ENCODE measurements at regions not wholly inside any gene's neighbourhood (a gene's known extent, or its start where the extent isn't known, plus 50 kb on each side); places are given as distances from the start of the nearest gene placed in this dataset.

- H3K4me3 ChIP-seq: no peak overlapping the region
- TF ChIP-seq POLR2A (IDR thresholded peaks at IDR 0.05) (no peak), CTCF (IDR thresholded peaks at IDR 0.05 in 8 of 11, conservative IDR thresholded peaks at IDR 0.05 in 3 of 11) (no peak), POLR2AphosphoS5 (IDR thresholded peaks at IDR 0.05) (no peak)
- peaks cover 0 to 3% (median 0%) of the 10 kb centered on the region in 8 donors for H3K9me3 ChIP-seq
- no peaks in the 10 kb centered on the region for H3K4me1 ChIP-seq
- no peak overlapping the region for H3K27ac ChIP-seq
- no peaks in the 10 kb centered on the region for H3K27me3 ChIP-seq (replicated peaks in 1 of 7)
- intact Hi-C loops (cut with DNase I; ENCODE audit: low total_unique reads): no loop called here
- DNase-seq: no peak
- no peaks in the 10 kb centered on the region for H3K36me3 ChIP-seq
Observed at GRCh38 chr5:92896722-92897121, 684.3 kb downstream of the NR2F1-AS1 start.

- intact Hi-C loops (cut with DNase I; ENCODE audit: low total_unique reads): no loop called here
- H3K27ac ChIP-seq: no peak overlapping the region
- H3K36me3 ChIP-seq: no peaks in the 10 kb centered on the region
- H3K27me3 ChIP-seq (replicated peaks in 1 of 7): no peaks in the 10 kb centered on the region
- WGBS, 5 donors: 86 to 96% (median 93%) methylated on average over 2 of the region's 2 CpGs
- no peak for DNase-seq
- no peak overlapping the region for H3K4me3 ChIP-seq
- peaks cover 0 to 14% (median 0%) of the 10 kb centered on the region in 8 donors for H3K9me3 ChIP-seq
- H3K4me1 ChIP-seq: no peaks in the 10 kb centered on the region
- no peak for TF ChIP-seq POLR2AphosphoS5 (IDR thresholded peaks at IDR 0.05)
Observed at GRCh38 chr5:92890841-92891244, 690.2 kb downstream of the NR2F1-AS1 start.

- Histone ChIP-seq H3K4me3 (no peak overlapping the region), H3K9me3 (peaks cover 0 to 12% (median 0%) of the 10 kb centered on the region in 8 donors), H3K4me1 (no peaks in the 10 kb centered on the region), H3K27me3 (replicated peaks in 1 of 7) (no peaks in the 10 kb centered on the region), H3K27ac (no peak overlapping the region), H3K36me3 (no peaks in the 10 kb centered on the region)
- DNase-seq: no peak
- 79 to 100% (median 91%) methylated on average over 1 of the region's 1 CpG for WGBS, 5 donors
- TF ChIP-seq POLR2AphosphoS5 (IDR thresholded peaks at IDR 0.05) (no peak), POLR2A (IDR thresholded peaks at IDR 0.05) (no peak), CTCF (IDR thresholded peaks at IDR 0.05 in 8 of 11, conservative IDR thresholded peaks at IDR 0.05 in 3 of 11) (no peak)
- intact Hi-C loops (cut with DNase I; ENCODE audit: low total_unique reads): no loop called here
Observed at GRCh38 chr5:92889140-92889539, 691.9 kb downstream of the NR2F1-AS1 start.

GRCh38 chr5:92887254-92887653 is 693.8 kb downstream of the NR2F1-AS1 start:
- intact Hi-C loops (cut with DNase I; ENCODE audit: low total_unique reads): no loop called here
- Histone ChIP-seq H3K27me3 (replicated peaks in 1 of 7) (no peaks in the 10 kb centered on the region), H3K4me1 (no peaks in the 10 kb centered on the region), H3K9me3 (peaks cover 0 to 11% (median 0%) of the 10 kb centered on the region in 8 donors), H3K36me3 (no peaks in the 10 kb centered on the region), H3K4me3 (no peak overlapping the region), H3K27ac (no peak overlapping the region)
- 50 to 65% (median 60%) methylated on average over 2 of the region's 2 CpGs for WGBS, 5 donors
- DNase-seq: no peak
- no peak for TF ChIP-seq CTCF (IDR thresholded peaks at IDR 0.05 in 8 of 11, conservative IDR thresholded peaks at IDR 0.05 in 3 of 11)
- TF ChIP-seq POLR2AphosphoS5 (IDR thresholded peaks at IDR 0.05): no peak
- TF ChIP-seq POLR2A (IDR thresholded peaks at IDR 0.05): no peak

GRCh38 chr5:92886751-92887150 is 694.3 kb downstream of the NR2F1-AS1 start:
- H3K27ac ChIP-seq: no peak overlapping the region
- intact Hi-C loops (cut with DNase I; ENCODE audit: low total_unique reads): no loop called here
- peaks cover 0 to 11% (median 0%) of the 10 kb centered on the region in 8 donors for H3K9me3 ChIP-seq
- TF ChIP-seq CTCF (IDR thresholded peaks at IDR 0.05 in 8 of 11, conservative IDR thresholded peaks at IDR 0.05 in 3 of 11): no peak
- no peak for TF ChIP-seq POLR2AphosphoS5 (IDR thresholded peaks at IDR 0.05)
- TF ChIP-seq POLR2A (IDR thresholded peaks at IDR 0.05): no peak
- H3K27me3 ChIP-seq (replicated peaks in 1 of 7): no peaks in the 10 kb centered on the region
- no peak for DNase-seq
- H3K4me3 ChIP-seq: no peak overlapping the region
- WGBS, 5 donors: 42 to 53% (median 49%) methylated on average over 3 of the region's 3 CpGs
- no peaks in the 10 kb centered on the region for H3K36me3 ChIP-seq
- H3K4me1 ChIP-seq: no peaks in the 10 kb centered on the region

All from spleen (tissue), 11 donors.